ENCODE measurements at regions not wholly inside any gene's neighbourhood (a gene's known extent, or its start where the extent isn't known, plus 50 kb on each side); places are given as distances from the start of the nearest gene placed in this dataset.

DNA sequence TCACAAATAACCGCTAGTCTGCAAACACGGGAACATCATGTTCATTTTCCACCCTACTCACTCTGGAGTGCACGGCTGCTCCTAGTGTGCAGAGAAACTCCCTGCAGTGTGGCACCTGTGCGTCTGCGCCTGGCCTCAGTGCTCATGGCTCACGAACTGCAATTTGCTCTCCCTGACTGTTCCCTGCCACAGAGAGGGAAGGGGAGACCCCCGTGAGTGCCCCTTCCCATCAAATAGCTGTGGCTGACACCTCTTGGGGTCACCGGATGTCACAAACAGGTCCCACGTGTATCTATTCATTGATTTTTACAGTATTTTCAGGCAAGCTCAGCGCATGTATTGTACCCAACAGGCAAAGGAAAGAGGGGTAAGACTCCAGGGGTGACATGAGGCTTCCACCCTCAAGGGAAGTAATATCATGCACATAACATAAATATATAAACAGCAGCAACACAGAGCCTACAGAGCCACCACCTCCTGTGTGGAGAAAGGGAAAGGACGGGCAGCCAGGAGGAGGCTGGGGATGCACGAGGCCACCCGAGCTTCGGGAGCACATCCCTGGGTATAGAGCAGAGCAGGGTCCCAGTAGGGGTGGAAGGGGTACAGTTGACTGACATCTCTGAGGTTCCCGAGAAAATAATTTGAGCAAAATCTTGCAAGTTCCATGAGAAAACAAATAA, 140.3 kb upstream of the SOX1 start:
- no peak for DNase-seq

DNA sequence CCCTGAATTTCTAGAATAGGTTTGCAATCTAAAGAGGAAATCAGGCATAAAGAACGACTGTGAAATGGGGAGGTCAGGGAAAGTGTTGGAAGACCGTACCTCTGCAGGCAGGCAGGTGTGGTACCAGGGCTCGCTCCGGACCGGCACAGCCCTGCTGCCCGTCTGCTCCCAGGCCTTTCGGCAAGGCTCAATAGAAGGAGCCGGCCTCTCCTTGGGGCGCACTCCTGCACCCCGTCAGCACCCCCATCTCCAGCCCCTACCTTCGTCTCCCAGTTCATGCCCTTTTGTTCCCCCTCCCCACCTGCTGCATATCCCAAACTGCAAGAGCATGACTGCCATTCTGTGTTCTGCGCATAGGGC, 139.8 kb upstream of the SOX1 start:
- no peak for DNase-seq

DNA sequence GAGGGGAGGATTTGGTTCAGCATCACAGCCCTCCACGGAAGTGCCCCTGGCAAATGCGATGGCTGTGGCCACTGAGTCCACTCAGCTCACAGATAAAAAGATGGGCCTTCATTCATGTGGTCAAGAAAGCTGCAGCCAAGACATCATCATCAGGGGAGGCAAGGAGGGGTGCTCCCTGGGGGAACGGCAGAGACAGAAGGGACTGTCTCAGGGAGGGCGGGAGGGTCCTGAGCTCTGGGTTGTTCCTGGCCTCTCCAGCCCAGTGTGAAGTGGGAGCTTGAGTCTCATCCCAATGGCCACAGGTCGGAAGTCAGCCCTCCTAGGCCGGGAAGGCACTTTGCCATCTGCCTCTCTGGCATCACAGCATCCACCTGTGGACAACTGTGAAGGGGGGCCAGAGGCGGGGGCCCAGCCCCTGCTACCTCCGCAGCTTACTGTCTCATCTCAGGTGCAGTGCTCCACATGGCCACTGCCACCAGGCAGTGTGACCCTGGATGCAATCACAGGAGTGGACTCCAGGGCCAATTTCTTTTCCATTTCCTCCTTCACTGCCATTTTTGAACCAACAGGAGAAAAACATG, 137.8 kb upstream of the SOX1 start:
- DNase-seq, result no peak

DNA sequence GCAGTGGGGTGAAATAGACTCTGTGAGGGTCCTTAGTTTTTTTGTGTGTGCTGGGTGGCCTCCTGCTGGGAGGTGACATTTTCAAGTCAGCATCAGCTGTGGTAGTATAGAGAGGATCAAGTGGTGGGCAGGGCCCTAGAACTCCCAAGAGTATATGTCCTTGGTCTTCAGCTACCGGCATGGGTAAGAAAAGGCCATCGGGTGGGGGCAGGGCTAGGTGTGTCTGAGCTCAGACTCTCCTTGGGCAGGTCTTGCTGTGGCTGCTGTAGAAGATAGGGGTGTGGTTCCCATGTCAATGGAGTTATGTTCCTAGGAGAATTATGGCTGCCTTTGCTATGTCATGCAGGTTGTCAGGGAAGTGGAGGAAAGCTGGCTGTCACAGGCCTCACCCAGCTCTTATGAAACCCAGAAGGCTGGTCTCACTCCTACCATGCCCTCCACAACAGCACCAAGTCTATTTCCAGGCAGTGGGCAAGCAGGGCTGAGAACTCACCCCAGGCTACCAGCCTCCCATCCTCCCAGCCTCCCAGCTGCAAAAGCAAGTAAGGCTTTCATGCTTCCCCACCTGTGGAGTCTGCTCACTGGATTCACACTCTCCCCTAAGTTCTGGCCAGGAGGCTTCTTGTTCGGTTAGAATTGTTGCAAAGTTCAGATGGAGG, 130.6 kb upstream of the SOX1 start:
- no peak for DNase-seq

DNA sequence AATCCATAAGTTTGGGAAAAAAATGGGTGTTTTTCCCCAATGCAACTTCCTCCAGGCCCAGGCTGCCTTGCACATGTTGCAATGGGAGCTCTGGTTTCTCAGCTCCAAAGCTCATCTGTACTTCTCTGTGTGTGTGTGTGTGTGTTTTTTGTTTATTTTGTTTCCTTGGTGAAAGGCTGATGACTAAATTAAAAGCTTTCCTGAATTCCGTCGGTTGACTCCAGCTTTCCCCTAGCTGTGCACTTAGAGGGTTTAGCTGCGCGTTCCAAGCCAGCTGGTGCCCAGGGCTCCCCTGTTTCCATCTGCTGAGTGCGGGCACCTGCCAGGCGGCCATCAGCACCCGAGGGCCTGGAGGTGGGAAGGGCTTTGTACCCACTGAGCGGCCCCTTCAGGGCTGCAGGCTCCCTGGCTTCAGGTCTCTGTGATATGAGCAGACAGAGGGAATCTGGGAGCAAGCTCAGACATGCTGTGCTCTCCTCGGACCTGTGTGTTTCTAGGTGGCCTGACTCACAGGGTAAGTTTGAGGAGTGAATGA, 129.1 kb upstream of the SOX1 start:
- peak; percentile 76 for DNase-seq

DNA sequence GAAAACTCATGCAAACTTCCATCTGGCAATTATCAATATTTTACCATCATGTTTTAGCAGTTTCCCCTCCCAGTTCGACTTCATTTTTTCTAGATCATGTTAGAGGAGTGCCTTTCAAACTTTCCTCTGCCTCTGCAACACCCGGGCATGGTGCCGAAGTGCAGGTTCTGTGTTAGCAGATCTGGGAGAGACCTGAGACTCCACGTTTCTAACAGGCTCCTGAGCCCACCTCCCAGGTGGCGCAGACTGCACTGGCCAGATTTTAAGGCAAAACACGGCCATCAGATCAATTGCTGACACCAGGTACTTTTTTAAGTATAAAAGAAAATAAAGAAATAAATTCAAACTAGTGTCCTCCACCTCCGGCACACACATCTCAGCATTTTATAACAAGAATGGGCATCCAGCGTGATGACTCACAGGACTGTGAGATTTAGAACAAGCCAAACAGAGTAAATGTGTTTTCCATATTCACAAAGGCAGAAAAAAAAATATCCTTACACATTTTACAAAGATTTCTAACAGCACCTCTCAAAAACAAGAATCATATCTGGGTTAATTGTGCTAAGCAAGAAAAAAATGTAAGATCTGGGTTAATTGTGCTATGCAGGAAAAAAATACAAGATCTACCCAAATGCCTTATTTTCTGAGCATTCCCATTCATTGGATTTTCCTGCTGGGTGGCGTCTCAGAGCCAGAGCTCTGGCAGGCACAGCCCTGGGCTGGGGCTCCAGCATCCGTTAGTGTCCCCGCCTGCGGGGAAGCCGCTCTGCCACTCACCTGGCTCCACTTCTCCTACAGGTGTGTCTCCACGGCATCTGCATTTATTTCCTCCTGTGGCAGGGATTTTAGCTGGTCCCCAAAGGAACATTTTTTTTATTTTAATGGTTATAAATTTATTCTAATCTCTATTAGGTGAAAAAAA, 127.9 kb upstream of the SOX1 start:
- DNase-seq, result no peak

DNA sequence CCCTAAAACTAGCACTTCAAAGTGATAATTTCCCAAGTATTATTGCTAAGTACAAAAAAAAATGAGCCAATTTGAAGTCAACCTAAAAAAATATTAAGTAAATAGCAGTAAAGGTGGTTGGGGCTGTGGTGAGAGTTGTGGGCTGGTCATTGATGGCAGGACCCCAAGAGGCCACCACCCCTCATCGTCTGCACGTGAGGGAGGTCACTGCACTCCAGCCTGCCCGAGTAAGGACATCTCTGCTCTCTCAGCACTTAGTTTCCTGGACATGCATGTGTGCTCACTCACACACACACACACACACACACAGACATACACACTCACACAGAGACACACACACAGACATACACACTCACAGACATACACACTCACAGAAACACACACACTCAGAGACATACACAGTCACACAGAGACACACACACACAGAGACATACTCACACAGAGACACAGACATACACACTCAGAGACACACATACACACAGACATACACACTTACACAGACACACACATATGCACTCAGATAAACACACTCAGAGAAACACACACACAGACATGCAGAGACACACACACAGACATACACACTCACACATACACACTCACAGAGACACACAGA, 127.2 kb upstream of the SOX1 start:
- DNase-seq, result no peak

DNA sequence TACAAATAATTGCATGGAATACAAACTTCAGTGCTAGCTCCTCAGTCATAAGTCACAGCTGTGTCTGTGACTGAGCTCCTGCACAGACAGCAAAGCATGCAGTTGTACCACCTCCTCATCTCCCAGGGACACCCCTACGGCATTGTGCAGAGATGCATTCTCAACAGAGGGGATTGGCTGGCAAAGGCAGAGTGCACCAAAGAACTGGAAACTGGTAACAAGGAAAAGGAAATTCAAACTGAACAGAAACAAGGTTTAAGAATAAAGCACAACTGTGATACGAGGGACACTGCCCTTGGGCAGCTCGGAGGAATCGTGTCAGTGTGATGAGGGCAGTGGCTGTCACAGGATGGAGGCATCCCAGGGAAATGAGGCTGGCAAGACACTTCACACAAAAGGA, 126.1 kb upstream of the SOX1 start:
- DNase-seq, result no peak

DNA sequence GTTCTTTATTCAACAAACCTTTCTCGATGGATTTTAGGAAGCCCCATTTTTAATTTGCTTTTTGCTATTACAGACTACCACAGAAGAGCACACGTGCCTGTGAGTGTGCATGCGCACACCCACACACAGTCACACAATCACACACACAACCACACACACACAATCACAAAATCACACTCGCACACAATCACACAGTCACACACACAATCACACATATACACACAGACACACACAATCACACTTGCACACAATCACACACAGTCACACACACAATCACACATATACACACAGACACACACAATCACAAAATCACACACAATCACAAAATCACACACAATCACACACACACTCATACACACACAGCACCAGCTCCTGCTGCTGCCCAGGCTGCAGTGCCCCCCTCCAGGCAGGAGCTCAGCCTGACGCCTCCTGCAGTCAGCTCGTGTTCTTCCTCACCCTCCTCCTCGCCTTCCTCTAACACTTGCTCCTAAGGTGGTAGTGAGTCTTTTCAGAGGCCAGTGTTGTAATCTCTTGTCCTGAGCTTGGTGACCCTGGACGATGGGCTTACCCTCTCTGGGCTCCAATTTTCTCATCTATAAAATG, 125.0 kb upstream of the SOX1 start:
- no peak for DNase-seq

DNA sequence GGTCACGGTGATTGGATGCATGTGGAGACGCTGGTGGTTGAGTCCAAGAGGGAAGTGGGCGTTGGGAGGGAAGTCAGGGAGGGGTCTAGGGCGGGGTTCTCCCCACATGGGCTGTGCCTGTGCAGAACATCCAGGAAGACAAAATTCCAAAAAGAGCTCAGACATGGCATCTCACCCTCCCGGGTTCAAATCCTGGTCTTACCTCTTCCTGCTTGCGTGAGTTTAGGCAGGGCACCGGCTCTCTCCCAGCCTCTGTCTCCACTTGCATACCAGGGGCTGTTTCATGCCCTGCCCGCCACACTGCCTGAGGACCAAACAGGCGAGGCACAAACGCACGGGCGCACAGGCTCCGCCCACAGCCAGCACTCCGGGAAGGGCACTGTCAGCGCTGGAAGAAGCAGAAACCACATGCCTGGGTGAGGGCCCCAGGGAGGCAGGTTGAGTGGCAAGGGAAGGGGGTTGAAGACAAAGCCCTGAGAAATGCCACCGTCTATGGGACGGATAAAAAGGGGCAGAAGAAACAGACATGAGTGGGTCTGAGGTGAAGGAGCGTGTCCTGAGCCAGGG, 123.6 kb upstream of the SOX1 start:
- no peak for DNase-seq

DNA sequence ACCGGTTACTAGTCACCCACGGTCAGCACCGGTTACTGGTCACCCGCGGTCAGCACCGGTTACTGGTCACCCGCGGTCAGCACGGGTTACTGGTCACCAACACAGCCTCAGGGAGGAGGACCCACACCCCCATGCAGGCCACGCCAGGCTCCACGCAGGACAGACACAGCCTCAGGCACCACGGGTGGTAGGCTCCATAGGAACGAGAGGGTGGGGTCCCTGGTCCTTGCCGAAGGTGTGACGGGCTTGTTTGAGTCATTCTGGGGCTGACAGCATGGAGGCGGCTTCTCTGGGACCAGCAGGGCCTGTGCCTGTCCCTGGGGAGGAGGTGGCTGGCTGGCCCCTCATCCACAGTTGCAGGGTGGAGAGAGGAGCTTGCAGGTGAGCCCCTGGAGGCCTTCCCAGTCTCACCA, 122.8 kb upstream of the SOX1 start:
- no peak for DNase-seq

DNA sequence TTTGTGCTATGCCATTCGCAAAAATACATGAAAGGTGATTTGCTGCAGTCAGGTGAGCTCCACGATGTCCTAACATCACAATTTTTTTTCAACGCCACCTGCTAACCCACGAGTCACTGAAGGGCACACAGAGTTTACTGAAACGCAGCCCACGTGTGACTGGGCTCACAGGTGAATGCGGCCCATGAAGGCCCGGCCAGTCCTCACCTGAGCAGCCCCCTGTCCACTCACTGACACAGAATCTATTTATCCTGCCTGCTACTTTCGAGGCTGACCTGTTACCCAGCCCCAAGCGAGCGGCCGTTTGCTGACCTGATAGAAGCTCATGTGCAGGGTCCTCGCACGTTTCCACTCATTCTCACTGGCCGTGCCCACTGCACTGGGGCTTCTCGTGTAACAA, 121.9 kb upstream of the SOX1 start:
- DNase-seq, result no peak

DNA sequence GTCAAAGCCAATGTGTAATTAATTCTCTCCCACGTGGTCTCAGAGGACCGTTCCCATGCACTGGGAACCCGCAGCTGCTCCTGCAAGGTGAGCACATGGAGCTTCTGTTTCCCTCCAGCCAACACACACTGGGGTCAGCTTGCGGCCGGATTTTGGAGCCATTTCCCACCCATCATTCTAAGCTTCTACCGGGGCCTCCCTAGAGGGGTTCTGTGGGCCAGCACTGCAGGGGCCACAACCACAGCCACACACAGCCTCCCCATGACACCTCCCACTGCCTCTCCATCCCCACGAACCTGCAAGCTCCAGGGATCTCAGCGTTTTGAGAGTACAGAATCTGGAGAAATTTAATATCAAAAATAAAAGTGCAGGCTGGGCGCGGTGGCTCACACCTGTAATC, 120.7 kb upstream of the SOX1 start:
- DNase-seq, result no peak

DNA sequence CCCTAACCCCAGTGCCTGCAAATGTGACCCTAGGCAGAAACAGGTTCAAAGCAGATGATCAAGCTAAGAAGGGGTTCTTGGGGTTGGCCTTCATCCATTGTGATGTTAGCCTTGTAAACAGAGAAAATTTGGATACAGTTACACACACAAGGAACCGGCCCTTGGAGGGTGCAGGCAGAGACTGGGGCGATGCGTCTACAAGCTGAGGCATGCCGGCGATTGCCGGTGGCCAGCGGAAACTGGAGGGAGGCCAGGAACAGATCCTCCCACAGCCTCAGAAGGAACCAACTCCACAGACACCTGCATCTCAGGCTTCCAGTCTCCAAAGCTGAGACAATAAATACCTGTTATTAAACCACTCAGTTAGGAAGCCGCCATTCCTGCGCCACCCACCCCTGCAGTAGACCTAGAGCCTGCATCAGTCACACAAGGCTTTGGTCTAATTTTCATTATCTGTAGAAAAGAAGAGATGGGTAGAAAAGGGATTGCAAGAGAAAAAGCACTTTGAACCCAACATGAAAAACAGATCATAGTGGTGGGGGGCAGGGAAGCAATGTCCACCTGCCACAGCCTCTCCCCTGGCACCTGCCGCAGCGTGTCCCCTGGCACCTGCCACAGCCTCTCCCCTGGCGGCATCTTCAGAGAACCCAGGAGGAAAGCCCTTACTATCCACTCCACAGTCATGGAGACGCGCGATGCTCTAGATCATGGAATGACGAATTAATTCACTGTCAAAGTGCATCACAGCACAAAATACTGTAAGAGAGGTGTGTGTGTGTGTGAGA, 119.7 kb upstream of the SOX1 start:
- DNase-seq, result no peak

DNA sequence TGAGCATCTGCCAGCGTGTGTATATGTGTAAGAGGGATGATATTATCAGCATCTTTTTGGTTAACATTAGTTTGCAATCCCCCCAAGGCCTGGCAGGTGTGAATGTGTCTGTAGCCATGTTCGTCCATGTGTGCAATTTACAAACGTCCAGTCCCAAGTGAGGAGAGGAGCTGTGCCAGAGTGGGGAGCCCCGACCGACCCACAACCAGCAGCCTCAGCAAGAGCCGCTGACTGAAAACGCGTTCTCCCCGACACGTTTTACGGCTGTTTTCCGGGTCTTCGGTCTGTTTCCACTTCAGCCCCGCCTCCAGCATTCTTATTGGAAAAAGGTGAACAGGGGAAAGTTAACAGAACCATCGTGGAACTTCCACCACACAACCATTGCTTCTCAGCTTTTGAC, 119.1 kb upstream of the SOX1 start:
- no peak for DNase-seq

DNA sequence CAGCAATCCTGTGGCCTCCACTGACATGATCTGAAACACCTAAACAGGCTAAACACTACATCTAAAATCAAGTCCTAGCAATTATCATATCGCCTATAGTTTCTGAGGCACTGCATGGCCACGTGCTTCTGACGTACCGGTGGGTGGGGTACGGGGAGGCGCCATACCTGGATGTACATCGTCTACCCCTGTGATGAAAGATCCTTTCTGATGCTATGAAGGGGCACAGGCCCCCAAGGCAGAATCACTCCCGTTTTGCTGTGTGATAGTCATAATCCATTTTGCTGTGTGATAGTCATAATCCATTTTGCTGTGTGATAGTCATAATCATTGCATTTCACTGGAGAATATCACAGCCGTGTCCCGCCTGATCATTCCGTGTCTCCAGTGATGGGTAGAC, 118.7 kb upstream of the SOX1 start:
- no peak for DNase-seq

DNA sequence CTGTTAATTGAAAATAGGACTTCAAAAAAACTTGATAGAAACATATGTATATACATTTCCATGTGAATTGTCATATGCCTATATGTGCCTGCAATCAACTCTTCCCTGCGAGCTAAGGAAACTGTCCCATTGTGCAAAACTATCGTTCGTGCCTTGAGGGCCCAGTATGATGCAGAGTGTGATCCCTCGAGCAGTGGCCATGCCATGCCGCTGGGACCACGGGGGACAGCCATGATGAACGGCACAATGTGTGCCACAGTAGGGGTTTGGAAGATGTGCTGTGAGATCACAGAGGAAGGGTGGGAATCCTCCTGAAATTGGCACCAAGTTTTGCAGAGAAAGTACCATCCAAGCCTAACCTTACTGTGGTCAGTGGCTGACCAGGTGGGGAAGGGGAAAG, 118.1 kb upstream of the SOX1 start:
- DNase-seq, result no peak

DNA sequence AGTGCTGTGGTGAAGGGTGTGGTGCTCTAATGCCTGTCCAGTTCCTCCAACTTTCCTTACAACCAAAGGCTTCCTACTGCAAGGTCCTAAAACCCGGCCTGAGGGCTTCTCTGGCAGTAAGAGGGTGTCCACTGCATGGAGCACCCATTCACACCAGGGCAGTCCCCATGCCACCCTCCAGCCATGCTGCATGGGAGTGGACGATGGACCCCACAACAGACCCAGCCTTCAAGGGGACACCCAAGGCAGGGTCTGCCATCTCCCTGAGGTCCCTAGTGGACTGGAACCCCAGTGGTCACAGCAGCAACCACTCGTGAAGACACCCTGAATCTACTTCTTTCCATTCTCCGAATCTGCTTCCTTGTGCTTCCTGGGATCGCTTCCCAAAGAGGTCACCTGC, 117.6 kb upstream of the SOX1 start:
- DNase-seq, result no peak

DNA sequence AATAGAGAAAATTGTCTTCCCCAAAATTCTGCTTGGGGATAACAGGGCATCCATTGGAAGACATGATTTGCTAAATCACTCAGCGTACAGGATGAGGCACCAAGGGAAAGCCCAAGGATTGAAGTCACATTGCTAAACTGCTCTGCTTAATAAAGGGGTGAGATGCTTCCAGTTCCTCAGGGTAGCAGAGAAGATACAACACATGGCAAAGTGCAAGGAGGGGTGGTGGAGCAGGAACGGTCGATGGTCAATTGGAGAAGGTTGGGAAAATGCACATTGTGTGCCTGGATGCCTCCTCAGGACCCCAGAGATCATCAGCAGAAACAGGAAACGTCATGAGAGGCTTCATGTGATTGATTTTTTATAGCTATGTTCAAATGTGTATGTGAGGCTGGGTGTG, 116.3 kb upstream of the SOX1 start:
- no peak for DNase-seq

DNA sequence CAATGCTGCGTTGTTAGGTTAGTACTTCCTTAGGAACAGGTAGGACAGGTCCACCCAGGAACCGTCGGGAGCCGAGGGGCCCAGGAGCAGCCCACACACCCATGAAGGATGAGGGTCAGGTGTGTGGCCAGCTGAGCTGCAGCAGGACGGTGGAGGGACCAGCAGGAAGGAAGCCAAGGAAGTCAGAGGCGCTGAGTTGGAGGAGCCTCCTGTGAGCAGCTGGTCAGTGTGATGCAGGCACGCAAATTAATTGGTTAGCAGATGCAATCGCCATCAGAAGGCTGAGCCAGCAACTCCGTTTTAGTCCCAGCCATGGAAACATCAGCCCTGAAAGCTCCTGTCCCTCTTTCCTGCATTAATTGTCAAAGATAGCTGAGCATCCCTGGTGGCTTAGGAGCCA, 114.9 kb upstream of the SOX1 start:
- no peak for DNase-seq

DNA sequence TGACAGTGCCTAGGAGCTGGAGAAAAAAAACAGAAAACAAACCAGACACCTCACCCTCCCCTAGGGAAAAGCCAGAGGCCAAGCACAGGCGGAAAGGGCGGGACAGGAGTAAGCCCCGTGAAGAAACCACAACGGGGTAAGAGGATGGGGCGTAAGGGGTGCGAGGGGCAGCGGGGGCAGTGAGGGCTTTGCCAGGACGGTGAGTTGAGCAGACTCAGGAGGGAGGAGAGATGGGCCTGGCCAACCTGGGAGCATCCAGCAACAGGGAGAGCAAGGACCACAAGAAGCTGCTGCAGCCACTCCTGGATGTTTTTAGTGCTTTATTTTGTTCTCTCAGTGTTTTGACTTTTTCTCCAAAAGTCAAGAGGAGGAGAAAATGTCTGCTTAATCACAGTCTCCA, 114.1 kb upstream of the SOX1 start:
- DNase-seq, result no peak
